ENCODE measurements at regions not wholly inside any gene's neighbourhood (a gene's known extent, or its start where the extent isn't known, plus 50 kb on each side); places are given as distances from the start of the nearest gene placed in this dataset.

DNA sequence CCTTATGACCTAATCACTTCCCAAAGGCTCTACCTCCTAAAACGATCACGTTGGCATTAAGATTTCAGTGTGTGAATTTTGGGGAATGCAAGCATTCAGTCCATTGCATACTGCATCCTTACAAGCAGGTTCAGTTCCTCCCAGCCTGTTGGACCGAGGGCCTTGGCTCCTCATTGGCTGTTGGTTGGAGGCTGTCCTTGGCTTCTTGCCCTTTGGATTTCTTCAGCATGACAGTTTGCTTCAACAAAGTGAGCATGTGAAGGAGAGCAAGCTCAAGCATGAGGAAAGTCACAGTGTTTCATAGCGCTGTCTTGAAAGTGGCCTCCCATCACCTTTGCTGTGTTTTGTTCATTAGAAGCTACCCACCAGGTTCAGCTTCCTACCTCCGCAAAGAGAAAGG is 109.5 kb downstream of the GADD45G start:
- Histone ChIP-seq H3K4me1 (peaks cover 0 to 14% of the 10 kb centered on the region in 2 donors), H3K4me3 (no peak overlapping the region), H3K36me3 (no peaks in the 10 kb centered on the region), H3K27me3 (no peaks in the 10 kb centered on the region), H3K27ac (no peak overlapping the region), H3K9me3 (peaks cover 0 to 5% of the 10 kb centered on the region in 2 donors)
- no peak for DNase-seq (ENCODE audit: low spot score in 2 of 2)
- no peak for TF ChIP-seq POLR2A (IDR thresholded peaks at IDR 0.05)
- TF ChIP-seq, protein P1, sequence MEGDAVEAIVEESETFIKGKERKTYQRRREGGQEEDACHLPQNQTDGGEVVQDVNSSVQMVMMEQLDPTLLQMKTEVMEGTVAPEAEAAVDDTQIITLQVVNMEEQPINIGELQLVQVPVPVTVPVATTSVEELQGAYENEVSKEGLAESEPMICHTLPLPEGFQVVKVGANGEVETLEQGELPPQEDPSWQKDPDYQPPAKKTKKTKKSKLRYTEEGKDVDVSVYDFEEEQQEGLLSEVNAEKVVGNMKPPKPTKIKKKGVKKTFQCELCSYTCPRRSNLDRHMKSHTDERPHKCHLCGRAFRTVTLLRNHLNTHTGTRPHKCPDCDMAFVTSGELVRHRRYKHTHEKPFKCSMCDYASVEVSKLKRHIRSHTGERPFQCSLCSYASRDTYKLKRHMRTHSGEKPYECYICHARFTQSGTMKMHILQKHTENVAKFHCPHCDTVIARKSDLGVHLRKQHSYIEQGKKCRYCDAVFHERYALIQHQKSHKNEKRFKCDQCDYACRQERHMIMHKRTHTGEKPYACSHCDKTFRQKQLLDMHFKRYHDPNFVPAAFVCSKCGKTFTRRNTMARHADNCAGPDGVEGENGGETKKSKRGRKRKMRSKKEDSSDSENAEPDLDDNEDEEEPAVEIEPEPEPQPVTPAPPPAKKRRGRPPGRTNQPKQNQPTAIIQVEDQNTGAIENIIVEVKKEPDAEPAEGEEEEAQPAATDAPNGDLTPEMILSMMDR (IDR thresholded peaks at IDR 0.05), result no peak
- TF ChIP-seq POLR2AphosphoS5 (IDR thresholded peaks at IDR 0.05), result no peak
- intact Hi-C loops (cut with DNase I; ENCODE audit: low total_unique reads), result no loop called here

DNA sequence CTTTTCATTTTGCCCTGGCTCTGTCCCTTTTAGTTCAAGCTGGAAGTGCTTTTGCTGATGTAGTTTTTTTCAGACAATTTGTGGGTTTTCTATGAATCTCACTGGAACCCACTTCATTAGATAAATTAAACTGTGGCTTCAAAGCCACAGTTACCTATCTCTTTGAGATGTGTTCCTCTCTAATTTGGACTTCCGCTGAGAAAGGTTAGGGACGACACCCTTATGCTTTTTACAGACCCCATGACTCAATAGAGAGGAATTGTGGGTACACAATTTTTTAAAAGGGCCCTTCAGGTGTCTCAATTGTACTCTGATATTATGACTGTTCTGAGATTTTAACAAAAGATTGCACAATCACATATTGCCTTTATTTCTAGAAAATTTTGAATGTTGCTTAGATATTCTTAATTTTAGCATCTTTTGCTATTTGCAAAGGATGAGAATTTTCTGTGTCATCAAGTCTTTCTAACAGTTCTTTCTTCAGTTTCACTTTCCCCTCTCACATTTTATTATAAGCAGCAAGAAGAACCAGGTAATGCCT is 110.6 kb downstream of the GADD45G start:
- DNase-seq (ENCODE audit: low spot score in 2 of 2), result no peak
- Histone ChIP-seq H3K36me3 (no peaks in the 10 kb centered on the region), H3K9me3 (peaks cover 0 to 5% of the 10 kb centered on the region in 2 donors), H3K27ac (no peak overlapping the region), H3K4me1 (peaks cover 0 to 13% of the 10 kb centered on the region in 2 donors), H3K27me3 (no peaks in the 10 kb centered on the region), H3K4me3 (no peak overlapping the region)
- TF ChIP-seq POLR2A (IDR thresholded peaks at IDR 0.05), result no peak
- TF ChIP-seq, protein P1 (IDR thresholded peaks at IDR 0.05), result no peak
- TF ChIP-seq POLR2AphosphoS5 (IDR thresholded peaks at IDR 0.05), result no peak
- intact Hi-C loops (cut with DNase I; ENCODE audit: low total_unique reads), result no loop called here

DNA sequence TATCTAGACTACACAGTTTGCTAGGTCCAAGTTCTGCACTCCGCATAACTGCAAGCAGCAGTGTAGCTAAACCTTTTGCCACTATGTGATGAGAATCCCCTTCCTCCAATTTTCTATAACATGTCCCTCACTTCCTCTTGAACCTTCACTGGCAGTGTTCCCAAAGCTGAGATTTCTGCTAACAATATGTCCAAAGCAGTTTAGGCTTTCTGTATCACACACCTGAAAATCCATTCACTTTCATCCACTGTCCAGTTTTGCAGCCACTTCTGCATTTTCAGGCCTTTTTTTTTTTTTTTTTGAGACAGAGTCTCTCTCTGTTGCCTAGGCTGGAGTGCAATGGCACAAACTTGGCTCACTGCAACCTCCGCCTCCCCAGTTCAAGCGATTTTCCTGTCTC is 111.1 kb downstream of the GADD45G start:
- no peak for DNase-seq (ENCODE audit: low spot score in 2 of 2)
- TF ChIP-seq, protein P1 (IDR thresholded peaks at IDR 0.05), result no peak
- TF ChIP-seq POLR2A (IDR thresholded peaks at IDR 0.05), result no peak
- TF ChIP-seq POLR2AphosphoS5 (IDR thresholded peaks at IDR 0.05), result no peak
- Histone ChIP-seq H3K27ac (no peak overlapping the region), H3K4me3 (no peak overlapping the region), H3K4me1 (peaks cover 0 to 8% of the 10 kb centered on the region in 2 donors), H3K27me3 (no peaks in the 10 kb centered on the region), H3K9me3 (peaks cover 0 to 5% of the 10 kb centered on the region in 2 donors), H3K36me3 (no peaks in the 10 kb centered on the region)
- intact Hi-C loops (cut with DNase I; ENCODE audit: low total_unique reads), result no loop called here

- Histone ChIP-seq H3K27ac (no peak overlapping the region), H3K9me3 (peaks cover 0 to 5% of the 10 kb centered on the region in 2 donors), H3K27me3 (no peaks in the 10 kb centered on the region), H3K36me3 (no peaks in the 10 kb centered on the region), H3K4me1 (peaks cover 0 to 6% of the 10 kb centered on the region in 2 donors), H3K4me3 (no peak overlapping the region)
- DNase-seq (ENCODE audit: low spot score in 2 of 2), result no peak
- TF ChIP-seq POLR2AphosphoS5 (IDR thresholded peaks at IDR 0.05) (no peak), POLR2A (IDR thresholded peaks at IDR 0.05) (no peak)
- TF ChIP-seq, protein P1 (IDR thresholded peaks at IDR 0.05), result no peak
- intact Hi-C loops (cut with DNase I; ENCODE audit: low total_unique reads), result no loop called here
These were observed 111.7 kb downstream of the GADD45G start for GRCh38 chr9:89716559-89716958.

GRCh38 chr9:89718176-89718575 is 113.4 kb downstream of the GADD45G start:
- intact Hi-C loops (cut with DNase I; ENCODE audit: low total_unique reads), result no loop called here
- TF ChIP-seq POLR2A (IDR thresholded peaks at IDR 0.05) (no peak), POLR2AphosphoS5 (IDR thresholded peaks at IDR 0.05) (no peak)
- TF ChIP-seq, protein P1 (IDR thresholded peaks at IDR 0.05), result no peak
- Histone ChIP-seq H3K4me3 (no peak overlapping the region), H3K27me3 (no peaks in the 10 kb centered on the region), H3K36me3 (no peaks in the 10 kb centered on the region), H3K4me1 (peaks cover 0 to 6% of the 10 kb centered on the region in 2 donors), H3K27ac (peak overlapping the region in 1 of 2 donors; percentile 66), H3K9me3 (peaks cover 0 to 5% of the 10 kb centered on the region in 2 donors)
- DNase-seq (ENCODE audit: low spot score in 2 of 2), result no peak

Data from breast epithelium (tissue), 4 donors.